ENCODE measurements at regions not wholly inside any gene's neighbourhood (a gene's known extent, or its start where the extent isn't known, plus 50 kb on each side); places are given as distances from the start of the nearest gene placed in this dataset.

DNA sequence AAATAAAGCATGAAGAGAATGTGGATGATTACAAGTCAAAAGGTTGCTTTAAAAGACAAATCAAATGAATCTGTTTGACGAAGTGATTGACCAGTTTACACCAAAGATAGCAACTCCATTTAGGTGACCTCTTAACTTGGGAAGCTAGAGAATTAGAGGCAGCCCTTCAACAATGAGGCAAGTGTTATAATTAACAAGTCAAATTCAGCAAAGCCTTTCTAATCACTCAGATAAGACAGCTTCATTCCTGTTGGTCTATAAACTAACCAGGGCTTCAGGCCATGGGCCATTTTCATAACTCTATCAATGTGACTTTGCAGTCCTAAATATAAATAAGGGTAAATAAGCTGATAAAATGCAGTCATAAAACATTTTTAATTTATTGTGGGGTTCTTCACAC, 712.2 kb upstream of the SEMA6A start:
- TF ChIP-seq POLR2A (IDR thresholded peaks at IDR 0.05): no peak
- TF ChIP-seq, protein P1, sequence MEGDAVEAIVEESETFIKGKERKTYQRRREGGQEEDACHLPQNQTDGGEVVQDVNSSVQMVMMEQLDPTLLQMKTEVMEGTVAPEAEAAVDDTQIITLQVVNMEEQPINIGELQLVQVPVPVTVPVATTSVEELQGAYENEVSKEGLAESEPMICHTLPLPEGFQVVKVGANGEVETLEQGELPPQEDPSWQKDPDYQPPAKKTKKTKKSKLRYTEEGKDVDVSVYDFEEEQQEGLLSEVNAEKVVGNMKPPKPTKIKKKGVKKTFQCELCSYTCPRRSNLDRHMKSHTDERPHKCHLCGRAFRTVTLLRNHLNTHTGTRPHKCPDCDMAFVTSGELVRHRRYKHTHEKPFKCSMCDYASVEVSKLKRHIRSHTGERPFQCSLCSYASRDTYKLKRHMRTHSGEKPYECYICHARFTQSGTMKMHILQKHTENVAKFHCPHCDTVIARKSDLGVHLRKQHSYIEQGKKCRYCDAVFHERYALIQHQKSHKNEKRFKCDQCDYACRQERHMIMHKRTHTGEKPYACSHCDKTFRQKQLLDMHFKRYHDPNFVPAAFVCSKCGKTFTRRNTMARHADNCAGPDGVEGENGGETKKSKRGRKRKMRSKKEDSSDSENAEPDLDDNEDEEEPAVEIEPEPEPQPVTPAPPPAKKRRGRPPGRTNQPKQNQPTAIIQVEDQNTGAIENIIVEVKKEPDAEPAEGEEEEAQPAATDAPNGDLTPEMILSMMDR (IDR thresholded peaks at IDR 0.05): no peak
